HEK293 (cell line): ENCODE measurements at regions not wholly inside any gene's neighbourhood (a gene's known extent, or its start where the extent isn't known, plus 50 kb on each side); places are given as distances from the start of the nearest gene placed in this dataset.

Experiments used
- GLI4 ChIP-seq: fragments of 450-650 bp; formaldehyde crosslinking; IDR thresholded peaks from 2 replicates; pipeline ENCODE4 v1.5.1; 2016; ENCODE audit warnings: missing biosample characterization, missing genetic modification characterization
- GLIS1 ChIP-seq: fragments of 450-650 bp; formaldehyde crosslinking; IDR thresholded peaks from 2 replicates; pipeline ENCODE4 v1.5.1; 2016; ENCODE audit warnings: missing biosample characterization, missing genetic modification characterization
- KLF9 ChIP-seq: fragments of 450-650 bp; formaldehyde crosslinking; IDR thresholded peaks from 2 replicates; pipeline ENCODE4 v1.5.1; 2016; ENCODE audit warnings: missing biosample characterization, missing genetic modification characterization, low read depth
- PATZ1 ChIP-seq: fragments of 450-650 bp; formaldehyde crosslinking; IDR thresholded peaks from 2 replicates; pipeline ENCODE4 v1.5.1; 2016; ENCODE audit warnings: missing biosample characterization, missing genetic modification characterization
- SP2 ChIP-seq: fragments of 450-650 bp; formaldehyde crosslinking; IDR thresholded peaks from 2 replicates; pipeline ENCODE4 v1.5.1; 2016; ENCODE audit warnings: missing biosample characterization, missing genetic modification characterization
- SP3 ChIP-seq: fragments of 450-650 bp; formaldehyde crosslinking; IDR thresholded peaks from 2 replicates; pipeline ENCODE4 v1.5.1; 2016; ENCODE audit warnings: missing biosample characterization, missing genetic modification characterization
- ZBTB1 ChIP-seq: fragments of 450-650 bp; formaldehyde crosslinking; IDR thresholded peaks from 2 replicates; pipeline ENCODE4 v1.5.1; 2016; ENCODE audit warnings: missing biosample characterization, missing genetic modification characterization
- ZBTB7A ChIP-seq: fragments of 450-650 bp; formaldehyde crosslinking; IDR thresholded peaks from 2 replicates; pipeline ENCODE4 v1.5.1; 2016; ENCODE audit warnings: low read depth, missing biosample characterization, missing genetic modification characterization
- ZNF114 ChIP-seq: fragments of 450-650 bp; formaldehyde crosslinking; IDR thresholded peaks from 2 replicates; pipeline ENCODE4 v1.5.0; 2017; ENCODE audit warnings: missing biosample characterization, missing genetic modification characterization
- ZNF341 ChIP-seq: fragments of 450-650 bp; formaldehyde crosslinking; IDR thresholded peaks from 2 replicates; pipeline ENCODE4; 2016; ENCODE audit warnings: low read depth, missing biosample characterization, missing genetic modification characterization
- ZNF692 ChIP-seq: fragments of 450-650 bp; formaldehyde crosslinking; IDR thresholded peaks from 2 replicates; pipeline ENCODE4 v1.5.1; 2016; ENCODE audit warnings: missing biosample characterization, missing genetic modification characterization
- TF ChIP-seq, protein P1 (sequence below): fragments of 450-650 bp; formaldehyde crosslinking; IDR thresholded peaks from 2 replicates; pipeline ENCODE4 v1.5.1; 2016; ENCODE audit warnings: missing biosample characterization, missing genetic modification characterization
- TF ChIP-seq, protein P2 (sequence below): fragments of 450-650 bp; formaldehyde crosslinking; IDR thresholded peaks from 2 replicates; pipeline ENCODE4 v1.5.1; 2016; ENCODE audit warnings: missing biosample characterization, missing genetic modification characterization

- TF ChIP-seq SP3 (tag by site-specific recombination): no peak
- no peak for TF ChIP-seq GLI4
- no peak for TF ChIP-seq KLF9 (tag by site-specific recombination)
- TF ChIP-seq ZNF114 (tag by site-specific recombination): no peak
- TF ChIP-seq, protein P1, sequence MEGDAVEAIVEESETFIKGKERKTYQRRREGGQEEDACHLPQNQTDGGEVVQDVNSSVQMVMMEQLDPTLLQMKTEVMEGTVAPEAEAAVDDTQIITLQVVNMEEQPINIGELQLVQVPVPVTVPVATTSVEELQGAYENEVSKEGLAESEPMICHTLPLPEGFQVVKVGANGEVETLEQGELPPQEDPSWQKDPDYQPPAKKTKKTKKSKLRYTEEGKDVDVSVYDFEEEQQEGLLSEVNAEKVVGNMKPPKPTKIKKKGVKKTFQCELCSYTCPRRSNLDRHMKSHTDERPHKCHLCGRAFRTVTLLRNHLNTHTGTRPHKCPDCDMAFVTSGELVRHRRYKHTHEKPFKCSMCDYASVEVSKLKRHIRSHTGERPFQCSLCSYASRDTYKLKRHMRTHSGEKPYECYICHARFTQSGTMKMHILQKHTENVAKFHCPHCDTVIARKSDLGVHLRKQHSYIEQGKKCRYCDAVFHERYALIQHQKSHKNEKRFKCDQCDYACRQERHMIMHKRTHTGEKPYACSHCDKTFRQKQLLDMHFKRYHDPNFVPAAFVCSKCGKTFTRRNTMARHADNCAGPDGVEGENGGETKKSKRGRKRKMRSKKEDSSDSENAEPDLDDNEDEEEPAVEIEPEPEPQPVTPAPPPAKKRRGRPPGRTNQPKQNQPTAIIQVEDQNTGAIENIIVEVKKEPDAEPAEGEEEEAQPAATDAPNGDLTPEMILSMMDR (tag by site-specific recombination): no peak
- TF ChIP-seq ZNF692 (tag by site-specific recombination): no peak
- no peak for TF ChIP-seq ZBTB1 (tag by site-specific recombination)
- no peak for TF ChIP-seq SP2
- no peak for TF ChIP-seq GLIS1 (tag by site-specific recombination)
- no peak for TF ChIP-seq PATZ1 (tag by site-specific recombination)
- TF ChIP-seq, protein P2, sequence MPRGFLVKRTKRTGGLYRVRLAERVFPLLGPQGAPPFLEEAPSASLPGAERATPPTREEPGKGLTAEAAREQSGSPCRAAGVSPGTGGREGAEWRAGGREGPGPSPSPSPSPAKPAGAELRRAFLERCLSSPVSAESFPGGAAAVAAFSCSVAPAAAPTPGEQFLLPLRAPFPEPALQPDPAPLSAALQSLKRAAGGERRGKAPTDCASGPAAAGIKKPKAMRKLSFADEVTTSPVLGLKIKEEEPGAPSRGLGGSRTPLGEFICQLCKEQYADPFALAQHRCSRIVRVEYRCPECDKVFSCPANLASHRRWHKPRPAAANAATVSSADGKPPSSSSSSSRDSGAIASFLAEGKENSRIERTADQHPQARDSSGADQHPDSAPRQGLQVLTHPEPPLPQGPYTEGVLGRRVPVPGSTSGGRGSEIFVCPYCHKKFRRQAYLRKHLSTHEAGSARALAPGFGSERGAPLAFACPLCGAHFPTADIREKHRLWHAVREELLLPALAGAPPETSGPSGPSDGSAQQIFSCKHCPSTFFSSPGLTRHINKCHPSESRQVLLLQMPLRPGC (tag by site-specific recombination): no peak
- no peak for TF ChIP-seq ZNF341 (tag by site-specific recombination)
- no peak for TF ChIP-seq ZBTB7A
Measured at GRCh38 chr11:37908219-37908548, 1310.1 kb upstream of the RAG2 start.
